ACHN (cell line): ENCODE measurements at regions not wholly inside any gene's neighbourhood (a gene's known extent, or its start where the extent isn't known, plus 50 kb on each side); places are given as distances from the start of the nearest gene placed in this dataset.

Experiments used
- DNase-seq: peaks from one replicate; pipeline ENCODE4 v3.0.0-alpha.2; 2015
- in situ Hi-C: cut with HindIII; loops from 2 replicates; pipeline ENCODE4 v1.10.0; 2017; ENCODE audit warnings: low sequenced_read_pairs, low pct_ligation_motif_present, low pct_unique_long_range_greater_than_20kb

- DNase-seq: no peak
- in situ Hi-C loops: no loop called here
Observed at GRCh38 chr9:2299156-2299842, 284.2 kb downstream of the SMARCA2 start.

GRCh38 chr9:2299843-2300205, 284.7 kb downstream of the SMARCA2 start:
- no peak for DNase-seq
- in situ Hi-C loops: no loop called here

- DNase-seq: no peak
- in situ Hi-C loops: no loop called here
Observed at GRCh38 chr9:2300325-2300724, 285.2 kb downstream of the SMARCA2 start.

GRCh38 chr9:2302606-2303005, 287.5 kb downstream of the SMARCA2 start:
- no peak for DNase-seq
- in situ Hi-C loops: no loop called here

- in situ Hi-C loops: no loop called here
- no peak for DNase-seq
Observed at GRCh38 chr9:2303056-2303455, 287.9 kb downstream of the SMARCA2 start.

- in situ Hi-C loops: no loop called here
- no peak for DNase-seq
Observed at GRCh38 chr9:2307480-2307879, 292.3 kb downstream of the SMARCA2 start.

- DNase-seq: no peak
- in situ Hi-C loops: no loop called here
Observed at GRCh38 chr9:2311920-2312319, 296.8 kb downstream of the SMARCA2 start.

GRCh38 chr9:2313512-2313911, 298.4 kb downstream of the SMARCA2 start:
- in situ Hi-C loops: no loop called here
- DNase-seq: no peak

GRCh38 chr9:2317591-2317990, 302.4 kb downstream of the SMARCA2 start:
- no peak for DNase-seq
- in situ Hi-C loops: no loop called here

- DNase-seq: no peak
- in situ Hi-C loops: no loop called here
Observed at GRCh38 chr9:2319421-2319820, 302.2 kb upstream of the VLDLR start.

- in situ Hi-C loops: no loop called here
- DNase-seq: no peak
Observed at GRCh38 chr9:2320114-2320513, 301.5 kb upstream of the VLDLR start.

- in situ Hi-C loops: no loop called here
- DNase-seq: no peak
Observed at GRCh38 chr9:2320632-2321031, 301.0 kb upstream of the VLDLR start.

GRCh38 chr9:2321523-2322148, 300.0 kb upstream of the VLDLR start:
- no peak for DNase-seq
- in situ Hi-C loops: no loop called here

- in situ Hi-C loops: no loop called here
- DNase-seq: no peak
Observed at GRCh38 chr9:2324742-2325141, 296.8 kb upstream of the VLDLR start.

GRCh38 chr9:2332663-2333062, 288.9 kb upstream of the VLDLR start:
- in situ Hi-C loops: no loop called here

GRCh38 chr9:2335260-2335659, 286.3 kb upstream of the VLDLR start:
- DNase-seq: no peak
- in situ Hi-C loops: no loop called here

More at GRCh38 chr9:2332663-2333062, 288.9 kb upstream of the VLDLR start:
- DNase-seq: no peak

- in situ Hi-C loops: no loop called here
- DNase-seq: peak; percentile 13
Observed at GRCh38 chr9:2336055-2336454, 285.5 kb upstream of the VLDLR start.

- no peak for DNase-seq
- in situ Hi-C loops: no loop called here
Observed at GRCh38 chr9:2337131-2337530, 284.5 kb upstream of the VLDLR start.

- in situ Hi-C loops: no loop called here
- no peak for DNase-seq
Observed at GRCh38 chr9:2337627-2338026, 284.0 kb upstream of the VLDLR start.

- no peak for DNase-seq
- in situ Hi-C loops: no loop called here
Observed at GRCh38 chr9:2338777-2339365, 282.7 kb upstream of the VLDLR start.
